ENCODE measurements at regions not wholly inside any gene's neighbourhood (a gene's known extent, or its start where the extent isn't known, plus 50 kb on each side); places are given as distances from the start of the nearest gene placed in this dataset.

DNA sequence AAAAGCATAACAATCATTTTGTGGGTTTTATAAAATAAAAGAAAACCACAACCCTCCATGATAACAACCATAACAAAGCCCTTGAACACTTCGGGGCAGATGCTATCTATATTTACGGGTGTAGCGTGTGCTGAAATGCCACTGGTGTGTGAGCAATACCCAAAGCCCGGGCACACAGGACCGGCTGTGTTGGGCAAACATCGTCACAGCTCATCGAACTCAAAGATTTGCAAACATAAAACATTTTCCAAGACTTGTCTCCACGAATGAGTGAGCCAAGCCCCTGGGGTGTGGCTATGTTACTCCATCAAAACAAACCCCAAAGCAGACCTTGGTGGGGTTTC lies 290.2 kb downstream of the LPIN1 start:
- BruUV-seq (replicated peaks), result no TSS peak
- ChIA-PET CTCF (no interaction called here), POLR2A (no interaction called here)
- in situ Hi-C loops (cut with HindIII; ENCODE audit: low pct_unique_long_range_greater_than_20kb, low sequenced_read_pairs), result no loop called here
- ATAC-seq, result no peak
- no peak overlapping the region for H3K4me3 ChIP-seq (ENCODE audit: low read depth in 2 of 2, low read length in 2 of 2)
- DNase-seq (ENCODE audit: low read depth, low spot score), result no peak
- TF ChIP-seq, protein P1, sequence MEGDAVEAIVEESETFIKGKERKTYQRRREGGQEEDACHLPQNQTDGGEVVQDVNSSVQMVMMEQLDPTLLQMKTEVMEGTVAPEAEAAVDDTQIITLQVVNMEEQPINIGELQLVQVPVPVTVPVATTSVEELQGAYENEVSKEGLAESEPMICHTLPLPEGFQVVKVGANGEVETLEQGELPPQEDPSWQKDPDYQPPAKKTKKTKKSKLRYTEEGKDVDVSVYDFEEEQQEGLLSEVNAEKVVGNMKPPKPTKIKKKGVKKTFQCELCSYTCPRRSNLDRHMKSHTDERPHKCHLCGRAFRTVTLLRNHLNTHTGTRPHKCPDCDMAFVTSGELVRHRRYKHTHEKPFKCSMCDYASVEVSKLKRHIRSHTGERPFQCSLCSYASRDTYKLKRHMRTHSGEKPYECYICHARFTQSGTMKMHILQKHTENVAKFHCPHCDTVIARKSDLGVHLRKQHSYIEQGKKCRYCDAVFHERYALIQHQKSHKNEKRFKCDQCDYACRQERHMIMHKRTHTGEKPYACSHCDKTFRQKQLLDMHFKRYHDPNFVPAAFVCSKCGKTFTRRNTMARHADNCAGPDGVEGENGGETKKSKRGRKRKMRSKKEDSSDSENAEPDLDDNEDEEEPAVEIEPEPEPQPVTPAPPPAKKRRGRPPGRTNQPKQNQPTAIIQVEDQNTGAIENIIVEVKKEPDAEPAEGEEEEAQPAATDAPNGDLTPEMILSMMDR (IDR thresholded peaks at IDR 0.05), result no peak
- TF ChIP-seq, protein P2, sequence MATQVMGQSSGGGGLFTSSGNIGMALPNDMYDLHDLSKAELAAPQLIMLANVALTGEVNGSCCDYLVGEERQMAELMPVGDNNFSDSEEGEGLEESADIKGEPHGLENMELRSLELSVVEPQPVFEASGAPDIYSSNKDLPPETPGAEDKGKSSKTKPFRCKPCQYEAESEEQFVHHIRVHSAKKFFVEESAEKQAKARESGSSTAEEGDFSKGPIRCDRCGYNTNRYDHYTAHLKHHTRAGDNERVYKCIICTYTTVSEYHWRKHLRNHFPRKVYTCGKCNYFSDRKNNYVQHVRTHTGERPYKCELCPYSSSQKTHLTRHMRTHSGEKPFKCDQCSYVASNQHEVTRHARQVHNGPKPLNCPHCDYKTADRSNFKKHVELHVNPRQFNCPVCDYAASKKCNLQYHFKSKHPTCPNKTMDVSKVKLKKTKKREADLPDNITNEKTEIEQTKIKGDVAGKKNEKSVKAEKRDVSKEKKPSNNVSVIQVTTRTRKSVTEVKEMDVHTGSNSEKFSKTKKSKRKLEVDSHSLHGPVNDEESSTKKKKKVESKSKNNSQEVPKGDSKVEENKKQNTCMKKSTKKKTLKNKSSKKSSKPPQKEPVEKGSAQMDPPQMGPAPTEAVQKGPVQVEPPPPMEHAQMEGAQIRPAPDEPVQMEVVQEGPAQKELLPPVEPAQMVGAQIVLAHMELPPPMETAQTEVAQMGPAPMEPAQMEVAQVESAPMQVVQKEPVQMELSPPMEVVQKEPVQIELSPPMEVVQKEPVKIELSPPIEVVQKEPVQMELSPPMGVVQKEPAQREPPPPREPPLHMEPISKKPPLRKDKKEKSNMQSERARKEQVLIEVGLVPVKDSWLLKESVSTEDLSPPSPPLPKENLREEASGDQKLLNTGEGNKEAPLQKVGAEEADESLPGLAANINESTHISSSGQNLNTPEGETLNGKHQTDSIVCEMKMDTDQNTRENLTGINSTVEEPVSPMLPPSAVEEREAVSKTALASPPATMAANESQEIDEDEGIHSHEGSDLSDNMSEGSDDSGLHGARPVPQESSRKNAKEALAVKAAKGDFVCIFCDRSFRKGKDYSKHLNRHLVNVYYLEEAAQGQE (IDR thresholded peaks at IDR 0.05; ENCODE audit: insufficient read depth in 1 of 2, low read depth in 2 of 2, low read length in 1 of 2), result no peak
- no peak for TF ChIP-seq SIN3A (IDR thresholded peaks at IDR 0.05; ENCODE audit: borderline replicate concordance, insufficient read depth, low read depth, low read length)
- TF ChIP-seq POLR2AphosphoS5 (IDR thresholded peaks at IDR 0.05; ENCODE audit: low read depth, low read length), result no peak
- TF ChIP-seq TCF7L2 (IDR thresholded peaks at IDR 0.05; ENCODE audit: low read depth, low read length), result no peak
- H3K4me1 ChIP-seq (ENCODE audit: control insufficient read depth, insufficient read depth, low read length), result no peaks in the 10 kb centered on the region
- no peak overlapping the region for H3K27ac ChIP-seq (ENCODE audit: low read length)
- no peaks in the 10 kb centered on the region for H3K27me3 ChIP-seq (ENCODE audit: control insufficient read depth, insufficient read depth, low read length)
- H3K9me3 ChIP-seq (ENCODE audit: control insufficient read depth, insufficient read depth, low read depth, low read length), result peaks cover 10% of the 10 kb centered on the region; the same call in 1 of the 2 replicates
- intact Hi-C loops (cut with micrococcal nuclease; ENCODE audit: unreplicated experiment), result no loop called here
- H3K36me3 ChIP-seq (ENCODE audit: control insufficient read depth, insufficient read depth, low read length), result no peaks in the 10 kb centered on the region

- in situ Hi-C loops (cut with HindIII; ENCODE audit: low pct_unique_long_range_greater_than_20kb, low sequenced_read_pairs) (no loop called here), intact Hi-C loops (cut with micrococcal nuclease; ENCODE audit: unreplicated experiment) (no loop called here)
- Histone ChIP-seq H3K9me3 (ENCODE audit: control insufficient read depth, insufficient read depth, low read depth, low read length) (peaks cover 10% of the 10 kb centered on the region; the same call in 1 of the 2 replicates), H3K36me3 (ENCODE audit: control insufficient read depth, insufficient read depth, low read length) (no peaks in the 10 kb centered on the region), H3K4me3 (ENCODE audit: low read depth in 2 of 2, low read length in 2 of 2) (no peak overlapping the region), H3K4me1 (ENCODE audit: control insufficient read depth, insufficient read depth, low read length) (no peaks in the 10 kb centered on the region), H3K27ac (ENCODE audit: low read length) (no peak overlapping the region), H3K27me3 (ENCODE audit: control insufficient read depth, insufficient read depth, low read length) (no peaks in the 10 kb centered on the region)
- CTCF ChIA-PET, result no interaction called here
- no peak for ATAC-seq
- TF ChIP-seq TCF7L2 (IDR thresholded peaks at IDR 0.05; ENCODE audit: low read depth, low read length), result no peak
- no peak for TF ChIP-seq SIN3A (IDR thresholded peaks at IDR 0.05; ENCODE audit: borderline replicate concordance, insufficient read depth, low read depth, low read length)
- TF ChIP-seq, protein P1 (IDR thresholded peaks at IDR 0.05), result no peak
- TF ChIP-seq POLR2AphosphoS5 (IDR thresholded peaks at IDR 0.05; ENCODE audit: low read depth, low read length), result no peak
- TF ChIP-seq, protein P2 (IDR thresholded peaks at IDR 0.05; ENCODE audit: insufficient read depth in 1 of 2, low read depth in 2 of 2, low read length in 1 of 2), result no peak
- POLR2A ChIA-PET, result no interaction called here
- DNase-seq (ENCODE audit: low read depth, low spot score), result no peak
- BruUV-seq (replicated peaks), result no TSS peak
These were observed 290.9 kb downstream of the LPIN1 start for GRCh38 chr2:12037301-12037700.

Data from Panc1 (cell line).